Fibroblast of skin of right biceps (primary cell): ENCODE measurements at regions not wholly inside any gene's neighbourhood (a gene's known extent, or its start where the extent isn't known, plus 50 kb on each side); places are given as distances from the start of the nearest gene placed in this dataset.

Experiments used
- DNase-seq: peaks from one replicate; pipeline ENCODE4 v3.0.0-alpha.2; 2013

DNA sequence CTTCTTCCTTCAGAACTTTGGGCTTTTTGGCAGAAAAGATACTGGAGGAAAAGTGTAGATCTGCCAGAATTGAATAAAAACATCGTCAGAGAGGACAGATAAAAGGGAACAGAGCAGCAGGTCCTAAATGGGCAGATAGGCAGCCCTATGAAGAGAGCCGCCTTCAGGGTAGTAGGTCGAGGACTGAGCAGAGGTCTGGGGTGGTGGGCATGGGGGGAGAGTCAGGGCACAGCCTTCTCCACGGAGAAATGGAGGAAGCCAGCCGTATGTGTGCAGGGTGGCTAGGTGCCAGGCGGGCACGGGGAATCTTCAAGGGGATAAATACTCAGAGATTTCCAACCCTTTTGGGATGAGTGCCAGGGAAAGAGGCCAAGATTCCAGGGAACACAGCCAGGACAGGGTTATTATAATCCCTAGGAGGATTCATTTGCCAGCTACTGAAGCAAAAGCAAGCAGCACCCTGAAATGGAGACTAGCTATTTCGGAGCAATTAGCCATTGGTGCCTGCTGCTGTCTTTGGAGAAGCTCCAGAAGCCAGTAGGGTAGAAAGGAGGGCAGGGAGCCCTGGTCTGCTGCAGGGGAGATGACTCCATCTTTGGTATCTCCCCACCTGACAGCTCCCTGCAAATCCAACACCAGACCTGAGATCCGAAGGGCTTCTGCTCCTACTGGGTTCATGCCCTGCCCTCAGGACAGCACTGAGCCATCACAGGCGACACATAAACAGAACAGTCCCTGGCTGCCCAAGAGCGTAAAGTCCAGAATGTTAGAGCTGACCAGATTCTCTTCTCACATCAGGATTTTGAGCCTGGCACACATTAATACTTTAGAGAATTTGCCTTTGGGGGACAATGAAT lies 174.5 kb upstream of the NTM start:
- DNase-seq: peak; percentile 75

- no peak for DNase-seq
Observed at GRCh38 chr11:131198161-131199014, 172.0 kb upstream of the NTM start.

- DNase-seq: no peak
Observed at GRCh38 chr11:131199015-131199280, 171.5 kb upstream of the NTM start.

- DNase-seq: no peak
Observed at GRCh38 chr11:131201674-131202073, 168.7 kb upstream of the NTM start.

GRCh38 chr11:131203040-131203439 lies 167.4 kb upstream of the NTM start:
- DNase-seq: no peak

GRCh38 chr11:131204282-131204681 lies 166.1 kb upstream of the NTM start:
- DNase-seq: no peak

- no peak for DNase-seq
Observed at GRCh38 chr11:131204765-131205380, 165.5 kb upstream of the NTM start.

- peak; percentile 17 for DNase-seq
Observed at GRCh38 chr11:131206671-131207070, 163.7 kb upstream of the NTM start.

- DNase-seq: no peak
Observed at GRCh38 chr11:131207901-131208300, 162.5 kb upstream of the NTM start.

DNA sequence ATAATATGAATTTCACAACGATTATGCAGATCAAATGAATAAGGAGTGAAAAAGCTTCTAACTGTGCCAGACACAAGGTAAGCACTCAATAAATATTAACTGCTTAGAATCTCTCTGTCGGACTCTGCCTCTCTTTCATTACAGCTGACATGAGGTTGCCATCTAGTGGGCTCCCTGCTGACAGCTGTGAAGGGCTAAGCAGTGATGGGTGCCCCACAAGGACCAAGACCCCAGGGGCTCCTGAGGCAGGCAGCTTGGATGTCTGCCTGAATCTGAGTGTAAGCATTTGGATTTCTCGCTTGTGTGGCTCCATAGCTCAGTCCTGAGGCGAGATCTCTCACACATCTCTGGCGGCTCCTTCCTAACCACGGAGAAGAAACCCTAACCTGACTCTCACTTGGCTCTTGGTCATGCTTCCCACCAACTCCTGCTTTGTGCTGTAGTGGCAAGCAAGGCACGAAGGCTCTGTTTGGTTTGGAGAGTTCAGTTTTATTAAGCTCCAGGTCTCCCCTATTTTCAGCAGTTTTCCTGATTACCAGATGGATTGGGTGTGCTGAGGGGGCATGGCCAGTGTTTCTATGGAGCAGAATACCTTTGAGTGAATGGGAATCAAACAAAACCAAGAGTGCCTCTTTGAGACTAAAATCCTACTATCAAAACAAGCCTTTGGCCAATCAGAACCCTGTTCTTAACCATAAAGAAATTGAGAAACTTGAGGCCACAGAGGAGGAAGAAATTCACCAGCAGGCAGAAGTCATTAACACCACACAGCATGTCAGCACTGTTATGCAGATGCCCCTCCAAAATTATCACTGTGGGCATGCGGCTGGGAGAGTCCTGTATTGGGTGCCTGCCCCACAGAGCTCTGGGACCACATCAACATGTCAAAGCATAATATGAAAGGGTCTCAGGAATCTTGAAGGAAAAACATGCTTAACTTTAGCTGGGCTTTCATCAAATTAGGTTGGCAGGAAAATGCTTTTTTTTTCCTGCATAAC lies 152.8 kb upstream of the NTM start:
- DNase-seq: peak; percentile 14

GRCh38 chr11:131218542-131218941 lies 151.9 kb upstream of the NTM start:
- DNase-seq: no peak

DNA sequence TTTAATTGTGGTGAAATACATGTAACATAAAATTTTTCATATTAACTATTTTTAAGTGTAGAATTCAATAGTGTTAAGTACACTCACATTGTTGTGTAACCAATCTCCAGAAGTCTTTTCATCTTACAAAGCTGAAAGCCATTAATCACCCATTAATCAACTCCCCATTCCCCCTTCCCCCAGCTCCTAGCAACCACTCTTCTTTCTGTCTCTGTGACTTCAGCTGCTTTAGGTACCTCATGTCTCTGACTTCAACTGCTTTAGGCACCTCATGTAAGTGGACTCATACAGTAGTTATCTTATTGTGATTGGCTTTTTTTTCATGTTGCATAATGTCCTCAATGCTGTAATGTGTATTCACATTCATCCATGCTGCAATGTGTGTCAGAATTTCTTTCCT lies 150.8 kb upstream of the NTM start:
- DNase-seq: no peak

GRCh38 chr11:131223198-131223991 lies 147.0 kb upstream of the NTM start:
- DNase-seq: no peak

GRCh38 chr11:131228378-131228777 lies 142.0 kb upstream of the NTM start:
- DNase-seq: no peak

GRCh38 chr11:131229221-131229620 lies 141.2 kb upstream of the NTM start:
- DNase-seq: no peak

DNA sequence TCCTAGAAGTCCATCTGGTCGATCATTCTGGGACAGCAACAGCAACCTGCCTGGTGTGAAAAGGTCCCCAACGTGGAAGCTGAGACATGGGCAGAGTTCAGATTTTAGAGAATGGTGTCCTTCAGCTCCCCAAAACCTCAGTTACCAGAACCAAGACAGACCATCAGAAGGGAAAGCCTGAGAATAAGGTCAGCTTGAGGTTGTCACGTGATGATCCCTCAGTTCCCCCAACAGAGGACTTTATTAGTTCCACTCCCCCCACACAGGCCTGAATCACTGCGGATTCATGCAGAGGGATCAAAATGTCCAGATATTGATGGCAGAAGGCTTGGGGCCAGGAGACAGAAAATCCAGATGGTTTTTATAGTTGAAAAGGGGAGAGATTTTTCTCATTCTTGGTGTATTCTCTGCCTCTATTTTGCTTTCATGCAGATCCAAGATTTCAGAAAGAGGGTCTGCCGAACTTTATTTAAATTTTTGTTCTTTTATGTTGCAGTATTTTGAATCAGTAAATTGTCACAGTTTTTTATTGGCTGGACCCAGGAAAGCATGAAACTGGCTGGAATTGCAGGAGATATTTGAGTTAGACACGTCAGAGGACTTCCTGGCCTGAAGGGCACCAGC lies 139.0 kb upstream of the NTM start:
- DNase-seq: no peak

DNA sequence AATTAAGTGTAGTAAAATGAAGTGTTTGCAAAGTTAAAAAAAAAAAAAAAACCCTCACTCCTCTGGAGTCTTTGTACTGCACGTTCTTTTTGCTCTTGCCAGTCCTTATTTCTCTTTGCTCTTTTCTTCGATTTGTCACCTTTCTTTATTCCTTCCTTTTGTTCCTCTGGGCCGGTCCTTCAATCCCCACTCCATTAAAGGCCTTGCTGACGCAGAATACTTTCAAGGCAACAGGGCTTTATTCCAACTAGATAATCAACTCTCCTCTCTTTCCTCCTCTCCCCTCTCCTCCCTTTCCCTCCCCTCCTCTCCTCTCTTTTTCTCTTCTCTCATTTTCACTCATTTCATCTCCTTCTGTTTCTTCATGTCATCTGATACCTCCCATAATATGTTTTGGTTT lies 138.2 kb upstream of the NTM start:
- no peak for DNase-seq

DNA sequence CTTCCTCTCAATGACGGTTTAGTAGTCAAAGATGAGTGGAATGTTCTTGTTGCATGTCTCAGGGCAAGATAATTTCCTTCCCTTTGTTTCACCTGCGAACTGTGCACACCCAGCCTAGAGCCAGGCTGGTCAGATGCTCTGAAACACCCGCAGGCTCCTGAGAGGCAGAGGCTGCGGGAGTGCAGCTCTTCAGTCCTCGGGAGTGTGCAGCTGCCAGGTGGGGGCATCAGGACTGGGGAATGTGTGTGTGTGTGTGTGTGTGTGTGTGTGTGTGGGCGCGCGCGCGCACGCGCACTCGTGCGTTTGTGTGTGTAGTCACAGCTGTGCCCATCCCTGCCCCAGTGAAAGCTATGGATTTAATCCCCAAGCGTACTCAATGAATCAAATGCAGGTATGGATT lies 136.2 kb upstream of the NTM start:
- no peak for DNase-seq

DNA sequence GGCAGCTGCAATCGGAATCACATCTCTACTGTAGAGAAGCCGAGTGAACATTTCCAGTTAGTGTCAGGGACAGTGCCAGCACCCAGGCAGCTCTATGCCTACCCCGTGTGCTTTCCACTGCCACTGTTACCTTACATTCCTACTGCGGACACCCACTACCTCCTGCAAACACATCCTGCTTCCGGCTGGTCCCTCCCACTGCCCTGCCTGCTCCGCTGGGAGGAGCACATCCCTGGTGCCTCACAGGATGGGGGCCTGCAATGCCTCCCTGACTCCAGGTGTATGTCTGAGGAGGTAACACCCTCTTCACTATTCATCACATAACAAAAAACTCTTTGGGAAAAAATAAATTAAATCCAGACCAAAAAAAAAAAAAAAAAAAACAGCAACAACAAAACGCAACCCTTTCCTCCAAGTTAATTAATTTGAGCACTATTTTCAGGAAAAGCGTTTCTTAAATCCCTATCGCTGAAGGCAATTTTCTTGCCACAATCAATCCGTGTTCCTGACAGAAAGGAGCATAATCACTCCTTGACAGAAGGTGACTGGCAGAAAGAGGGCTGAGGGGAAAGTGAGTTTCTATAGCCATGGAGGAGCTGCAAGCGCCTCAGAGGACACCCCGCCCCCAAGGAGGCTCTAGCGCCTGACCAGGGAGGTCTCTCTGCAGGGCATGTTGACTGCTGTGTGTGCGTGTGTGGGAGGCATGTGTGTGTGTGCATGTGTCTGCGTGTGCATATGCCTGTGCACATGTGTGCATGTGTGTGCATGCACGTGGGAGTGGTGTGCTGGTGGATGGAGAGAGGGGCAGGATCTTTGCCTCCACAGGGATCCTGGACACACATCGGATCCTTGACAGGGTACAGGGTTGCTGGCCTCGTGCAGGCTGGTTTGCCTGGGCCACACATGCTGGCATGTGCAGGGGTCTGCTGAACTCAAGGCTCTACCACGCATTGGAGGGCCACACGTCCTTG lies 134.8 kb upstream of the NTM start:
- DNase-seq: no peak

- peak; percentile 19 for DNase-seq
Observed at GRCh38 chr11:131240421-131240820, 130.0 kb upstream of the NTM start.
